Transverse colon (tissue), 4 donors: ENCODE measurements at regions not wholly inside any gene's neighbourhood (a gene's known extent, or its start where the extent isn't known, plus 50 kb on each side); places are given as distances from the start of the nearest gene placed in this dataset.

Experiments
- DNase-seq: peaks from one replicate; pipeline ENCODE4 v3.0.0-alpha.2; 2019
- H3K27ac ChIP-seq, 4 donors: fragments of 200-600 bp; sonication (generic); 2 replicates each; pipeline ENCODE4 v1.5.1; 2016 to 2018; ENCODE audit warnings: inconsistent platforms in 4 of 4
- H3K27me3 ChIP-seq: fragments of 200-600 bp; sonication (generic); 2 replicates; pipeline ENCODE4 v1.5.1; 2017; ENCODE audit warnings: inconsistent platforms
- H3K36me3 ChIP-seq, 4 donors: fragments of 200-600 bp; sonication (generic); 2 replicates each; pipeline ENCODE4 v1.5.1; 2017 to 2019; ENCODE audit warnings: inconsistent platforms in 4 of 4
- H3K4me1 ChIP-seq, 4 donors: fragments of 200-600 bp; sonication (generic); 2 replicates each; pipeline ENCODE4 v1.5.1; 2017 to 2020; ENCODE audit warnings: inconsistent platforms in 4 of 4
- H3K4me3 ChIP-seq, 4 donors: fragments of 200-600 bp; sonication (generic); 1 replicate in 1 of 4; 2 replicates in 3 of 4; pipeline versions ENCODE4 v1.5.1 to v1.6.1; 2017 to 2019; ENCODE audit warnings: inconsistent platforms in 4 of 4
- H3K9me3 ChIP-seq, 2 donors: fragments of 200-600 bp; sonication (generic); 2 replicates each; pipeline ENCODE4 v1.5.1; 2017 to 2019; ENCODE audit warnings: inconsistent platforms in 2 of 2
- CTCF ChIP-seq, 5 experiments: fragments of 200-600 bp in 3 of 5; fragments of 450-650 bp in 2 of 5; sonication (generic) in 3 of 5; IDR thresholded peaks; 1 replicate in 2 of 5; 2 replicates in 3 of 5; pipeline ENCODE4 v1.5.1; 2016 to 2017; ENCODE audit warnings: antibody characterized with exemption in 5 of 5, inconsistent platforms in 3 of 5, mild to moderate bottlenecking in 2 of 5, moderate library complexity in 1 of 5
- EP300 ChIP-seq: sonication (generic); formaldehyde crosslinking; IDR thresholded peaks from one replicate; pipeline ENCODE4 v1.6.1; 2017; ENCODE audit warnings: antibody characterized with exemption, low read depth
- POLR2A ChIP-seq: fragments of 450-650 bp; IDR thresholded peaks from one replicate; pipeline ENCODE4 v1.6.1; 2016; ENCODE audit warnings: antibody characterized with exemption, mild to moderate bottlenecking, moderate library complexity
- POLR2AphosphoS5 ChIP-seq, 3 donors: sonication (generic); formaldehyde crosslinking; IDR thresholded peaks; one replicate each; pipeline ENCODE4 v1.6.1; 2016; ENCODE audit warnings: antibody characterized with exemption in 3 of 3
- WGBS, 2 donors: methylation state at CpG; one replicate each; pipeline ENCODE4 v1.1.5; 2018; ENCODE audit warnings: low coverage in 1 of 2; 5-methylcytosine and 5-hydroxymethylcytosine counted together
- in situ Hi-C, 4 donors: fragments of 200-750 bp; cut with MboI; loops; one replicate each; pipeline versions ENCODE4 v1.15.0 to v1.15.1; 2017; ENCODE audit warnings: low sequenced_read_pairs in 3 of 4, low pct_ligation_motif_present in 1 of 4, low pct_unique_long_range_greater_than_20kb in 1 of 4
- intact Hi-C: fragments of 100-400 bp; cut with DNase I; formaldehyde crosslinking; loops from one replicate; pipeline ENCODE4 v1.15.1; 2023; ENCODE audit warnings: low total_unique reads

DNA sequence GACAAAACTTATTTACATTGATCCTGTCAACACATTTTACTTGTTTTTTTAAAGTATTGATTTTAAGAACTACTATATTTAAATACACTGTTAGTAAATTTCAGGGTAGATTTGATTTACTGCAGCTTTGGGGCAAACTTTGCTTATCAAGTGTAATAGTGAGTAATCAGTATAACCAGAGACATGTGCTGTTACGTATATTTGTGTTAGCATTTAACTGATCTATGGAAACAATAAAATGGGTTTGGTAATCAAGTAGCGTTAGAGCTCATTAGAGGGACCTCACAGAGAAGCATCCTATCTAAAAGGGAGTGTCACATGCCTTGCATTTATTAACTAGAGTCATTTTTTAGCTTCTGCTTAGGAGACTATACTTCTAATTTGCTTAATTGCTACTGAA lies 131.5 kb upstream of the ALCAM start:
- no peaks in the 10 kb centered on the region for H3K9me3 ChIP-seq
- no peaks in the 10 kb centered on the region for H3K27me3 ChIP-seq
- H3K27ac ChIP-seq = no peak overlapping the region
- in situ Hi-C loops (no loop called here), intact Hi-C loops (no loop called here)
- 65 to 94% methylated on average over 2 of the region's 2 CpGs for WGBS, 2 donors
- H3K36me3 ChIP-seq = no peaks in the 10 kb centered on the region
- H3K4me3 ChIP-seq = no peak overlapping the region
- TF ChIP-seq POLR2A = no peak
- H3K4me1 ChIP-seq = no peaks in the 10 kb centered on the region
- DNase-seq = no peak

DNA sequence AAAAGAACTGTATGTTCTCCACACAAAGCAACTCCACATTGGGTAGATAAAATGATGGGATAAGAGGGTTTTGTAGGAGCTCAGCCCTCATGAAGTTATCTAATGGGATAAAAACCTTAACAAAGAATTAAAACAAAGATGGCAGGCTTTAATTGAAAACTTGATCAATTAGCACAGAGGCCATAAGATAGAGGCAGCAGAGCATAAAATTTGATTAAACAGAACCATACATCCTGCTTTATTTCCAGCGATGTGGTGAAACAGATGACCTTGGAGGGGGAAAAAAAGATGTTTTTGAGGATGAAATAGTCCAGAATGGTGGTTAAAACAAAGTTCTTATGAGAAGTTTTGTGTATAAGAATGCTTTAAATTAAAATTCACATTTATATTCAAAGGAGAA lies 130.9 kb upstream of the ALCAM start:
- WGBS, 2 donors = 75 to 79% methylated on average over 1 of the region's 1 CpG
- no peak for DNase-seq
- in situ Hi-C loops = no loop called here
- no peaks in the 10 kb centered on the region for H3K4me1 ChIP-seq
- no peak for TF ChIP-seq POLR2A
- TF ChIP-seq EP300 = no peak
- no peak for TF ChIP-seq POLR2AphosphoS5 (IDR thresholded peaks at IDR 0.05)
- no peak for TF ChIP-seq CTCF (IDR thresholded peaks at IDR 0.05)
- no peak overlapping the region for H3K4me3 ChIP-seq
- intact Hi-C loops = no loop called here
- no peak overlapping the region for H3K27ac ChIP-seq
- no peaks in the 10 kb centered on the region for H3K27me3 ChIP-seq
- no peaks in the 10 kb centered on the region for H3K9me3 ChIP-seq
- H3K36me3 ChIP-seq = no peaks in the 10 kb centered on the region

GRCh38 chr3:105238367-105238766 lies 128.3 kb upstream of the ALCAM start:
- no peak for DNase-seq

DNA sequence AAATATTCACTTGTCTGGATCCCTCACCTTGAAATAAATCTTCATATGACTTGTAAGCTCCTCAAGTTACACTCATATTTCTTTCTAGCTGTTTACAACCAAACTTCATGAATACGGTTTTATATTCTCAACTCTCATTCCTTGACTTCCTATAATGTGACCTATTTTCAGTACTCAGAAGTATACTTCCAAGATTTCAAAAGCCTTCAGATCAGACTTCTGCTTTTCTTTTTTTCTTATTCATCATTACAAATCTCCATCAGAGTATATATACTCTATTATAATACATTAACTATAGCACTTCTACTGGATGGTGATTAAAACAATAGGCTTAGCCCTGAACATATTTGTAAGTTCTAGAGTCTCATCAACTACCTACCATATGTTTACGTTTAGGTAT lies 123.6 kb upstream of the ALCAM start:
- intact Hi-C loops = no loop called here
- Histone ChIP-seq H3K27me3 (no peaks in the 10 kb centered on the region), H3K36me3 (no peaks in the 10 kb centered on the region), H3K4me1 (no peaks in the 10 kb centered on the region), H3K9me3 (no peaks in the 10 kb centered on the region), H3K27ac (no peak overlapping the region), H3K4me3 (no peak overlapping the region)
- DNase-seq = no peak
- TF ChIP-seq POLR2AphosphoS5 (IDR thresholded peaks at IDR 0.05) = no peak
- TF ChIP-seq POLR2A = no peak
- TF ChIP-seq CTCF (IDR thresholded peaks at IDR 0.05) = no peak
- 75 to 92% methylated on average over 2 of the region's 2 CpGs for WGBS, 2 donors
- in situ Hi-C loops = no loop called here

More at GRCh38 chr3:105238367-105238766, 128.3 kb upstream of the ALCAM start:
- no peaks in the 10 kb centered on the region for H3K9me3 ChIP-seq
- TF ChIP-seq CTCF (IDR thresholded peaks at IDR 0.05) (no peak), POLR2AphosphoS5 (IDR thresholded peaks at IDR 0.05) (no peak), EP300 (no peak), POLR2A (no peak)
- no peaks in the 10 kb centered on the region for H3K4me1 ChIP-seq
- no peak overlapping the region for H3K4me3 ChIP-seq
- WGBS, 2 donors = 50 to 85% methylated on average over 1 of the region's 1 CpG
- intact Hi-C loops (no loop called here), in situ Hi-C loops (no loop called here)
- H3K27ac ChIP-seq = no peak overlapping the region
- no peaks in the 10 kb centered on the region for H3K36me3 ChIP-seq
- H3K27me3 ChIP-seq = no peaks in the 10 kb centered on the region

DNA sequence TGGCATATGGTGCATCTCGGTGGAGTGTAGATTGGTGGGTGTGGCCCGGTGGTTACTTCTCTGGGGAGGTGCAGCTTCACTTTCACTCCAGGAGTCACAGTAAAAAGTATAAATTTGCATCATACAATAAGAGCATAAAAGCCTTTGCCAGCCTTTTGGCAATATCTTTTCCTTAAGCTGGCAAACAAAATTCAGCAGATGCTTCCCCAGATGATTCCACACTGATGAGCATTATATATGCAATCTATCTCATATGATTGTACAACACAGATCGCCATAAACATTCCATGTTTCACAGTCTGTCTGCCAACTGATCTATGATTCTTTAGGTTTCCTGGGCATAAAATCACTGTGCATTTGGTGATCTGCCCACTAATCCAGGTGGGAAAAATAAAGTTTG lies 120.2 kb upstream of the ALCAM start:
- intact Hi-C loops = no loop called here
- in situ Hi-C loops = no loop called here
- 61 to 76% methylated on average over 2 to 3 of the region's 3 CpGs for WGBS, 2 donors
- TF ChIP-seq POLR2A (no peak), CTCF (IDR thresholded peaks at IDR 0.05) (no peak), POLR2AphosphoS5 (IDR thresholded peaks at IDR 0.05) (no peak), EP300 (no peak)
- Histone ChIP-seq H3K9me3 (no peaks in the 10 kb centered on the region), H3K4me3 (no peak overlapping the region), H3K27ac (no peak overlapping the region), H3K27me3 (no peaks in the 10 kb centered on the region), H3K36me3 (no peaks in the 10 kb centered on the region), H3K4me1 (no peaks in the 10 kb centered on the region)
- no peak for DNase-seq
